Kidney epithelial cell (primary cell): ENCODE measurements at regions not wholly inside any gene's neighbourhood (a gene's known extent, or its start where the extent isn't known, plus 50 kb on each side); places are given as distances from the start of the nearest gene placed in this dataset.
"Not testable (repeated sequence)": the region's sequence is repeated elsewhere in the genome, so short reads cannot be mapped to it uniquely, and the experiment has no call there.

Experiments
- DNase-seq: peaks from one replicate; pipeline ENCODE4 v3.0.0-alpha.2; 2010; ENCODE audit warnings: low read depth
- H3K27me3 ChIP-seq: 2 replicates; pipeline ENCODE4 v1.6.0; 2011; ENCODE audit warnings: low read length; ENCODE audit not compliant: control insufficient read depth, insufficient read depth
- H3K36me3 ChIP-seq: 2 replicates; pipeline ENCODE4 v1.5.1; 2011; ENCODE audit warnings: low read length; ENCODE audit not compliant: control insufficient read depth, insufficient read depth
- H3K4me3 ChIP-seq: 2 replicates; pipeline ENCODE4 v1.5.1; 2011; ENCODE audit warnings: low read depth, mild to moderate bottlenecking, control low read depth, low read length
- TF ChIP-seq, protein P1 (sequence below): IDR thresholded peaks from 2 replicates; pipeline ENCODE4 v1.5.1; 2011; ENCODE audit warnings: mild to moderate bottlenecking, moderate library complexity, low read length, control low read depth, inconsistent platforms; ENCODE audit not compliant: insufficient read depth, poor library complexity, severe bottlenecking

- no peaks in the 10 kb centered on the region for H3K36me3 ChIP-seq
- DNase-seq, result no peak
- TF ChIP-seq, protein P1, sequence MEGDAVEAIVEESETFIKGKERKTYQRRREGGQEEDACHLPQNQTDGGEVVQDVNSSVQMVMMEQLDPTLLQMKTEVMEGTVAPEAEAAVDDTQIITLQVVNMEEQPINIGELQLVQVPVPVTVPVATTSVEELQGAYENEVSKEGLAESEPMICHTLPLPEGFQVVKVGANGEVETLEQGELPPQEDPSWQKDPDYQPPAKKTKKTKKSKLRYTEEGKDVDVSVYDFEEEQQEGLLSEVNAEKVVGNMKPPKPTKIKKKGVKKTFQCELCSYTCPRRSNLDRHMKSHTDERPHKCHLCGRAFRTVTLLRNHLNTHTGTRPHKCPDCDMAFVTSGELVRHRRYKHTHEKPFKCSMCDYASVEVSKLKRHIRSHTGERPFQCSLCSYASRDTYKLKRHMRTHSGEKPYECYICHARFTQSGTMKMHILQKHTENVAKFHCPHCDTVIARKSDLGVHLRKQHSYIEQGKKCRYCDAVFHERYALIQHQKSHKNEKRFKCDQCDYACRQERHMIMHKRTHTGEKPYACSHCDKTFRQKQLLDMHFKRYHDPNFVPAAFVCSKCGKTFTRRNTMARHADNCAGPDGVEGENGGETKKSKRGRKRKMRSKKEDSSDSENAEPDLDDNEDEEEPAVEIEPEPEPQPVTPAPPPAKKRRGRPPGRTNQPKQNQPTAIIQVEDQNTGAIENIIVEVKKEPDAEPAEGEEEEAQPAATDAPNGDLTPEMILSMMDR, result no peak
- no peak overlapping the region for H3K4me3 ChIP-seq
- H3K27me3 ChIP-seq, result no peaks in the 10 kb centered on the region
Observed at GRCh38 chr2:44056947-44057346, 61.2 kb upstream of the LRPPRC start.

GRCh38 chr2:44060286-44060685 lies 64.5 kb upstream of the LRPPRC start:
- H3K36me3 ChIP-seq, H3K27me3 ChIP-seq, H3K4me3 ChIP-seq, DNase-seq: not testable (repeated sequence)

DNA sequence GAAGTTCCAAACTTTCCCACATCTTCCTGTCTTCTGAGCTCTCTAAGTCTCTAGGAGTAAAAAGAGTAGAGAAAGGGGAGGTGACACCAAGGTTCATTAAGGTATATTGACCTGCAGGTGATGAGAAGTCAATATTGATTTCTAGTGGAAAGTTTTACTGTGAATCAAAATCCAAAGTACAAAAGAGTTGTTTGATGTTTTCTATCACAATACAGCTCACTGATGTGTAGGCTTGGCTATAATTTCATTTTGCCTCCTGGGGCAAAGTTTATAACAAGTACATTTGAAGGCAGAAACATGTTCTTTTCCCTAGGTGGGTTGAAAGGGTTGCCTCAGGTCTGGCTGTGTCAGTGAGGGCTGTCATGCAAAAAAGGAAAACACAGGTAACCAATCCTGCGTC lies 65.2 kb upstream of the LRPPRC start:
- Histone ChIP-seq H3K27me3 (no peaks in the 10 kb centered on the region), H3K36me3 (no peaks in the 10 kb centered on the region), H3K4me3 (no peak overlapping the region)
- TF ChIP-seq, protein P1, result no peak
- no peak for DNase-seq

DNA sequence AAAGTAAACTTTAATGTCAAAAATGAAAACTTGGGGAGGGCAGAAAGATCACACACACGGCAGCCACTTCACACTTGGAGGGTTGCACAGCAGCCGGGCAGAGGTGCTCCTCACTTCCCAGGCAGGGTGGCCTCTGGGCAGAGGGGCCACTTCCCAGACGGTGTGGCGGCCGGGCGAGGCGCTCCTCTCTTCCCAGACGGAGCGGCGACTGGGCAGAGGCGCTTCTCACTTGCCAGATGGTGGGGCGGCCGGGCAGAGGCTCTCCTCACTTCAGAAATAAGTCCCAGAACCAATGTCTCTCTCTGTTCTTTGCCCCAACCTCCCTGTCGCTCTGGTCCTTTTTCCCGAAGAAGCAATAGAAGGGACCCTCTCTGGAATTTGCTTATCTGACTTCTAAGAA lies 65.7 kb upstream of the LRPPRC start:
- Histone ChIP-seq H3K27me3 (no peaks in the 10 kb centered on the region), H3K36me3 (no peaks in the 10 kb centered on the region), H3K4me3 (no peak overlapping the region)
- TF ChIP-seq, protein P1, result no peak
- DNase-seq, result no peak

DNA sequence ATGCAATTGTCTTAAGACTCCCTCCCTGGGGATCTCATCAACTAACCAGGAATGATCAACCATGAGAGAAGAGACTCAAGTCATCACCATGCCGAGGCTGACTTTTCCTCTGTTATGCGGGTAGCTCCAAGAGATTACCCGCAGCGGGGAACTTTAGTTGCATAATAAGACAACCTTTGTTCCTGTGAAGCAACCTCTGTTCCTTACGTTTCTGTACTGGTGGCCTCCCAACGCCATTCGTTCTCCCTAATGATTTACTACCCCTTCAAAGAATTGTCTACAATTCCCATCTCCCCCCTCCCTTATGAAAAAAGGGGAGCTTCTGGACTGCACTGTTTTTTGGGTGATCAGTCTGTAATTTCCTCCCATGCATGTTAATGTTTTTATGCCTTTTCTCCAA lies 66.1 kb upstream of the LRPPRC start:
- H3K4me3 ChIP-seq, result no peak overlapping the region
- no peaks in the 10 kb centered on the region for H3K36me3 ChIP-seq
- no peaks in the 10 kb centered on the region for H3K27me3 ChIP-seq
- TF ChIP-seq, protein P1, result no peak
- DNase-seq, result no peak

GRCh38 chr2:44063033-44063432 lies 67.2 kb upstream of the LRPPRC start:
- H3K4me3 ChIP-seq, result no peak overlapping the region
- H3K27me3 ChIP-seq, result no peaks in the 10 kb centered on the region
- DNase-seq, result no peak
- no peaks in the 10 kb centered on the region for H3K36me3 ChIP-seq
- TF ChIP-seq, protein P1, result no peak

GRCh38 chr2:44064281-44064680 lies 68.5 kb upstream of the LRPPRC start:
- not testable (repeated sequence) for H3K36me3 ChIP-seq, DNase-seq, H3K4me3 ChIP-seq, H3K27me3 ChIP-seq

DNA sequence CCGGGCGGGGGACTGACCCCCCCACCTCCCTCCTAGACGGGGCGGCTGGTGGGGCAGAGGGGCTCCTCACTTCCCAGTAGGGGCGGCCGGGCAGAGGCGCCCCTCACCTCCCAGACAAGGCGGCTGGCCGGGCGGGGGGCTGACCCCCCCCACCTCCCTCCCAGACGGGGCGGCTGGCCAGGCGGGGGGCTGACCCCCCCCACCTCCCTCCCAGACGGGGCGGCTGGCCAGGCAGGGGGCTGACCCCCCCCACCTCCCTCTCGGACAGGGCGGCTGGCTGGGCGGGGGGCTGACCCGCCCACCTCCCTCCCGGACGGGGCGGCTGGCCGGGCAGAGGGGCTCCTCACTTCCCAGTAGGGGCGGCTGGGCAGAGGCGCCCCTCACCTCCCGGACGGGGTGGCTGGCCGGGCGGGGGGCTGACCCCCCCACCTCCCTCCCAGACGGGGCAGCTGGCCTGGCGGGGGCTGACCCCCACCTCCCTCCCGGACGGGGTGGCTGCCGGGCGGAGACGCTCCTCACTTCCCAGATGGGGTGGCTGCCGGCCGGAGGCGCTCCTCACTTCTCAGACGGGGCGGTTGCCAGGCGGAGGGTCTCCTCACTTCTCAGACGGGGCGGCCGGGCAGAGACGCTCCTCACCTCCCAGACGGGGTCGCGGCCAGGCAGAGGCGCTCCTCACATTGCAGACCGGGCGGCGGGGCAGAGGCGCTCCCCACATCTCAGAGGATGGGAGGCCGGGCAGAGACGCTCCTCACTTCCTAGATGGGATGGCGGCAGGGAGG lies 71.4 kb upstream of the LRPPRC start:
- H3K27me3 ChIP-seq, DNase-seq, H3K4me3 ChIP-seq, H3K36me3 ChIP-seq: not testable (repeated sequence)

DNA sequence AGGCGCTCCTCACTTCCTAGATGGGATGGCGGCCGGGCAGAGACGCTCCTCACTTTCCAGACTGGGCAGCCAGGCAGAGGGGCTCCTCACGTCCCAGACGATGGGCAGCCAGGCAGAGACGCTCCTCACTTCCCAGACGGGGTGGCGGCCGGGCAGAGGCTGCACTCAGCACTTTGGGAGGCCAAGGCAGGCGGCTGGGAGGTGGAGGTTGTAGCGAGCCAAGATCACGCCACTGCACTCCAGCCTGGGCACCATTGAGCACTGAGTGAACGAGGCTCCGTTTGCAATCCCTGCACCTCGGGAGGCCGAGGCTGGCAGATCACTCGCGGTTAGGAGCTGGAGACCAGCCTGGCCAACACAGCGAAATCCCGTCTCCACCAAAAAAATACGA lies 72.0 kb upstream of the LRPPRC start:
- DNase-seq, H3K27me3 ChIP-seq, H3K36me3 ChIP-seq, H3K4me3 ChIP-seq: not testable (repeated sequence)
